HG03175 (cell line): ENCODE measurements at regions not wholly inside any gene's neighbourhood (a gene's known extent, or its start where the extent isn't known, plus 50 kb on each side); places are given as distances from the start of the nearest gene placed in this dataset.
"Not testable (repeated sequence)": the region's sequence is repeated elsewhere in the genome, so short reads cannot be mapped to it uniquely, and the experiment has no call there.

ENCODE experiments used
- ATAC-seq: cut with Tn5 transposase; IDR thresholded peaks from one replicate; pipeline ENCODE4 v1.9.1; 2021; ENCODE audit warnings: mild to moderate bottlenecking, moderate library complexity; ENCODE audit not compliant: unreplicated experiment

- ATAC-seq: no peak
Measured at GRCh38 chr18:10114717-10115463, 201.1 kb downstream of the VAPA start.

DNA sequence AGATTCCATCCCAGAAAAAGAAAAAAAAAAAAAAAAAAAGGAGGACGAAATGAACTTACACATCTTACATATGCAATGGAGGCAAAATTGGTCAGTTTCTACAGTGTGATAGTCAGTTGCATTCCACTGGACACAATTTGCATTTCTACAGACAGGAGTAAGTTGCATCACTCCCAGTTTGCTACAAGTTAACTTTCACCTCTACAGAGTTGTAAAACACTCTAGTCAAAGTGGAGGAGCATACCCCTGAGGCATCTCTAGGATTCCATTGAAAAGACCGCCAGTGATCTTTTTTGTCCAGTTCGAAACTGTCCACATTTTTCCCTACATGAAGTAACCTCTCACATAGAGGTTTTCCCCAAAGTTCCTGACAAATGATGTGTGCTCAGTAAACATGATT lies 202.8 kb downstream of the VAPA start:
- ATAC-seq: no peak

GRCh38 chr18:10119528-10119927 lies 205.7 kb downstream of the VAPA start:
- ATAC-seq: no peak

DNA sequence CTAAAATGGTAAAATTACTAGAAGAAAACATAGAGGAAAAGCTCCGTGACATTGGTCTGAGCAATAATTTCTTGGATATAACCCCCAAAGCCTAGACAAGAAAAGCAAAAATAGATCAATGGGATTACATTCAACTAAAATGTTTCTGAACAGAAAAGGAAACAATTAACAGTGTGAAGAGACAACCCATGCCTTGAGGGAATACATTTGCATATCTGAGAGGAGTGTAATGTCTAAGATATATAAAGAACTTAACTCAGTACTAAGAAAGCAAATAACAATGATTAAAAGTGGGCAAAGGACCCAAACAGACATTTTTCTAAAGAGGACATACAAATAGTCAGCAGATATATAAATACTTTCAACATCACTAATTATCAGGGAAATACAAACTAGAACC lies 206.2 kb downstream of the VAPA start:
- ATAC-seq: no peak

- no peak for ATAC-seq
Measured at GRCh38 chr18:10120622-10121021, 206.8 kb downstream of the VAPA start.

DNA sequence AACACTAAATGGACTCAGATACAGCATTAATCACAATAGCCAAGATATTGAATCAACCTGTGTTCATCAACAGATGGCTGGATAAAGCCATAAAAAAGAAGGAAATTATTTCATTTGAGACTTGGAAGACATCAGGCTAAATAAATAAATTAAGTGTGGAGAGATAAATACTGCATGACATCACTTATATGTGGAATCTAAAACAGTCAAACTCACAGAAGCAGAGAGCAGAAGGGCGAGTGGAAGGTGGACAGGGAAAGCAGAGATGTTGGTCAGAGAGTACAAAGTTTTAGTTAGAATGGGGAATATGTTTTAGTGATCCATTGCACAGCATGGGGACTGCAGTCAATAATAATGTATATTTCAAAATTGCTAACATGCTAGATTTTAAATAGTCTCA lies 207.2 kb downstream of the VAPA start:
- ATAC-seq: no peak

DNA sequence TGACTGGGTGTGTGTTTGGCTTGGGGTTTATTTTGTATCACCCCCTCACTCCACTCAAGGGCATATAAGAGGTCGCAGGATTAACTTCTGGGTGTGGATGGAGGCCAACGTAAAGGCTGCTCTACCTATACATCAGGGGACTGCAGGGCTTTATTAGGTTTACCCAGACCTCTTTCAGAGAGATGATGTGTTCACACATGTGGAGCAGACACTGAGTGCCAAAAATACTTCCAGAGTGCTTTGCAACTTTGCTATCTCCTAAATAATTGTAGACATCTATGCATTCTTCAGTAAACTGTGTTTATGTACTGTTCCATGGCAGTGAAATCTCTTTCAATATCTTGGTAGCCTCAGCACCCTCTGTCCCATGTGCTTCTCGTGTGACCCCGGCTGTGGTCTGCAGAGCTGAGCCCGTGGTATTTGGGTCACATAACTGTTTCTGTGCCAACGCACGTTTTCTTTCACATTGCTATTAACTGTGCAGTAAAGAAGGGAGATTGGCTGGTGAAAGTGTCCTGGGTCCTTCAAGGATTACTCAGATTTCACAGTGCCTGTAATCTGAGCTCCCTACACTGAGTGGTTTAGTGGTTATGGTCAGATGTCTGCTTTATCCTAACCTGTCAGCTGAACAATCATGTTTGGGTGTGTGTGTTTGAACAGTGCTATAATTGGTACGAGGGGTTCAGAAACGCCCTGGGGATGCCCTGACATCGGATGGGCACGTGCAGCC lies 208.1 kb downstream of the VAPA start:
- ATAC-seq: no peak

GRCh38 chr18:10122988-10123950 lies 209.5 kb downstream of the VAPA start:
- ATAC-seq: no peak

- ATAC-seq: no peak
Measured at GRCh38 chr18:10124071-10124470, 210.3 kb downstream of the VAPA start.

- ATAC-seq: no peak
Measured at GRCh38 chr18:10124557-10124956, 210.7 kb downstream of the VAPA start.

GRCh38 chr18:10124967-10125366 lies 211.2 kb downstream of the VAPA start:
- no peak for ATAC-seq

GRCh38 chr18:10127729-10128128 lies 213.9 kb downstream of the VAPA start:
- no peak for ATAC-seq

DNA sequence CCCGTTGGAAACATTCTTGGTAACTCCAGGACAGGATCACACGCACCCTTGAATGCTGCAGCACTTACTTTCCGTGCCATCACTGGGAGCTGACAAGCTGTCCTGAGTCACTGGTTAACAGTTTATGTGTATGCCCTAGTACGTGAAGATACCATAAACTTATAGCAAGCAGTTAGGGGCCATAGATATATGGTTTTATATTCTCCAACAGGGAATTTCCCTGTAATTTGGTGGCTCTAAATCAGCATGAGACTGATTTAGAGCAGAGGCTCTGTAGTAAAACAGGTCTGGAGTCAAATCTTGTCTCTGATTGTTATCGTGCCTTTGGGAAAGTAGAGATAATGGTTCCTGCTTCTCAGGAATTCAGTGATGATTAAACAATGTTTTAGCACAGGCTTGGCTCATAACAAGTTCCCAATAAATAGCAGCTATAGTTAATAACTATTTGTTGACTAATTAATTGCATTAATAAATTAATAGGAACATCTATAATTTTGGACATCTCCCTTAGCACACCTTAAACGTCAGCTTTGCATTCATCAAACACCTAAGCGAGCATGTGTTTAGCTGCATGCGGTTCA lies 215.2 kb downstream of the VAPA start:
- no peak for ATAC-seq

DNA sequence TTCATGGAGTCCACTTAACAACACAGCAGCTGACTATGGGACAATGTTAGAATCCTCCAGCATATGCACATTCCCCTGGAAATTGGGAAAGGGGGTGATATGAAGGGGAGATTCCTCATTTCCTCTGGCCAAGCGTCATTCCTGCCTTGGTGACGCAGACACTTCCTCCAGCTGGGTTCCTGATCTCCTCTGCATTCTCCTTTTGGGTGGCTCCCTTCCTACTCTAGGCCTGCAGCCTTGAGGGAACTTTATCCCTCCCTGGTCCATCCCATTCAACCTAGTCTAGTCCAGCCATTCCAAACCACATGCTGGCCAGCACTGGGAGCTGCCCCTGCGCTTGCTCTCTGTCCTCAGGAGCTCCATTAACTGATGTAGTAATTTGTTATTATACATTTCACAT lies 216.8 kb downstream of the VAPA start:
- no peak for ATAC-seq

DNA sequence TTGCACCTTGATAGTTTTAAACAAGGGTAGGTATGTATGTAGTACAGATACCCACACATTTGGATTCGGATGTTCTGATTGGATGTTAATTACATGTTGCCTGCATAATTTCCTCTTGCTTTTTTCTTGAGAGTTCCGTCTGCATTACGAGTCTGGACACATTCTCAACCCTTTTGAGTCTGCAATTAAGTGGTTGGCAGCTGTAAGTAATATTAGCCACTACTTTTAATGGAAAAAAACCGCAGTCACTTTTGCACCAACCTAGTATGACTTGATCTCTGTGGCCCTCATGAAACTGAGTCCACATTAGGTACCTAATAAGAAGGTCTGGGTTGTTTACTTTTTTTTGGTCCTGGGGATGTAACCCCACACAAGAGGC lies 217.3 kb downstream of the VAPA start:
- no peak for ATAC-seq

DNA sequence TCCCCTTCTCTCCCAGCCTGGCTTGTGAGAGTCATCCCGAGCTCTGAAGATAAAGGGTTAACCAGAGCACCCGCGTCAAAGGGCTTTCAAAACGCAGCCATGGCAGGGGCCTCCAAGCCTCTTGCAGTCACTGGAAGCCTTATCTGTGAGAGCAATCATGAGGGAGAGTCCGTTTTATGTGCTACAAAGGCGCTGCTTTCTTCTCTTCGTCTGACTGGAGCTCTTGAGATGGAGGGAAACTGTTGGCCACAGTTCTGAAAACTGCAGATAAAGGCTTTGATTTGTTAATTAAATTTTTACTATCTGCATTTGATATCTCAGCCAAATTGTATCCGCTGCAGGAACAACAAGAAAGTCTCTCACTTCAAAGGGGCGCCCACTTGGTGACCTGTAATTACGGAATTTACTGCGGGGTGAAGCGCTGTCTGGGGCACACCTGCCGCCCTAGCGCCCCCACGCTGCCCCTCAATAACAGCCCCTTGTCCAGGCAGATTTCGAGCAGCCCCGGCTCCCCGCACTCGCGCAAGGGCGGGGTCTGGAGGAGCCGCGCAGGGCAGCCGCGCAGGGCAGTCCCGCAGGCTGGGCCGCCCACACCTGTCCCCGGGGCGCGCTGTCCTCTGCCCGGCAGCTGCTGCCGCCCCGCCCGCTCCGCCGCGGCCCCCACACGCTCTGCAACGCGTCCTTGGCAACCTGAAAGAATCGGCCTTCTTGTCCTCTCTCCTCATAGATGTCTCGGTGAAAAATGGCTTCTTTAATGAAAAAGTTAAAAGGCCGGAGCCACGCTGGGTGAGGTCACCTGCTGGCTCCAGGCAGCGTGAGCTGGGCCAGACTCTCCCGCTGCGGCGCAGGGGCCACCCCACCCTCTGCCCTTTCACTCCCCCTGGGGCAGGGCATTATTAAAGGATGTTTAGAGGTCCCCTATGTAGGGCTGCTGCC lies 217.9 kb downstream of the VAPA start:
- no peak for ATAC-seq

DNA sequence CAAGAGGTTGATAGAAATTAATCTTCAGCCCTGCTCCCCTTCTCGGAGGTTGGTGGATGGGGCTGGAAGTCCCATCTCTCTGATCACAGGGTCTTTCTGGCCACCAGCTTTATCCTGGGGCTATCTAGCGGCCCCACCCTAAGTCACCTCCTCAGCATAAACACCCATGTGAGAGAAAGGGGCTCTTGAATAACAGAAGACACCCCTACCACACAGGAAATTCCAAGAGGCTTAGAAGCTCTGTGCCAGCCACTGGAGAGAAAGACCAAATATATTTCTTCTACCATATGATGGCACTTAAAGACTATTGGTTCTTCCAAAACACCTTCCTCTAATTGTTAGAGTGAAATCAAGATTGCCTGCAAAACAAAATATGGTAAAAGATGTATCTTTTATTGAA lies 219.7 kb downstream of the VAPA start:
- no peak for ATAC-seq

GRCh38 chr18:10134204-10134603 lies 220.4 kb downstream of the VAPA start:
- no peak for ATAC-seq

DNA sequence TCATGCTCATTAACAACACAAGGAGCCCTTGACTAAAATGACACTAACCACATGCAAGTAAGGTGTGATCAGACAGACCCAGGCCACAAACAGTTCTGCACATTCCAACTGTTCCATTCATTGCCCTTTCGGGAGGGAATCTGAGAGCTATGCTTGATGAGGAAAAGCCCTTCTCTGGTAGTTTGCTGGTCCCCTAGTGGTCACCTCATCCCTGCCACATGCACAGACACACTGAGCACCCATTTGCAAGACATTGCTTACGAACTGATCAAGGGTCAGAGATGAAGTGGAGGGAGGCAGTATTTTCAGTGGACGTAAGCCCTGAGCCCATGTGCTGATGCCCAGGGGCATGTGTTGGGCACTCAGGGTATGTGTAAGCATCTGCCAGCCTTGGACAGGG lies 220.9 kb downstream of the VAPA start:
- ATAC-seq: not testable (repeated sequence)

DNA sequence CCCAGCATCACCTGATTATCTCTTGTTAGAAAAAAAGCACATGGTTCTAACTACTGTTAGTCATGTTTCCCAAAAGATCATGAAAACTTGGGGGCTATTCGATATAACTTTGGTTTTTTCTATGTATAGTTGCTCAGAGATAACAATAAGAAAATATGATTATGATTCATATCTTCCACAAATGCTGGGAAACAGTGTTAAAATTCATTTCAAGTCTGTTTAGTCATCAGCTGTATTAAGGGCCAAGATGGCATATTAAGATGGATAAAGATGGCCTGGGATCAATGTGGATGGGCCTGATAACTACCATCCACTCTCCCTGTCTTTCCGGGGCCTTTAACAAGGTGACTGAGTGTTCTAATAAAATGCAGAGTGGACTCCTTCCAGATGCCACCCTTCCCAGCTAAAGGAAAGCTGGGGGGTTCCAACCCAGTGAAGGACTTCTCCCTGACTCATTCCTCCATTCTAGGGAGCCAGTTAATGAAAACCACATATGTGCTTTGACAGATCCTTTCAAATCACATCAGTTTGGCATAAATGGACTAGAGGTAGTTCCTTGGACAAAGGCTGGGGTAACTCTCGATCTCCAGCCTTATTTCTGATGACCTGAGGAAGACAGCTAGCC lies 221.6 kb downstream of the VAPA start:
- ATAC-seq: no peak
